ENCODE measurements at regions not wholly inside any gene's neighbourhood (a gene's known extent, or its start where the extent isn't known, plus 50 kb on each side); places are given as distances from the start of the nearest gene placed in this dataset.

DNA sequence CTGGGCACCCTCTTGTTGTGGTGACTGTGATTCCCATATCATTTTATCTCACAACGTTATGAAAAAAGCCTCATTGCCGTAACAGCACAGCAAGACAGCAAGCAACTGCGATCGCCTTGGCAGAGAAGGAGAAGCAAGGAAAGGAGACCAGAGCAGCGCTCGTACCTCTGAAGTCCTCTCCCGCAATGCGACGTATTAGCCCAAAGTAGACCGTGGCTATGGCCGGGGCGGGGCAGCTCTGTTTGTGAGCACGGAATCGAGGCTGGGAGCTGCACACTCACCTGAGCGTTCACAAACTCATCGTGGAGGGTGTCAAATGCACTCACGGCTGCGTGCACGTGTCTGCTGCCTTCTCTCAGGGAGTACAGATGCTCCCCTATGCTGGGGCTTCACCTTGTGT, 76.1 kb downstream of the YTHDF1 start:
- TF ChIP-seq POLR2A (IDR thresholded peaks at IDR 0.05) (no peak), CTCF (IDR thresholded peaks at IDR 0.05) (no peak)

Data from vagina (tissue), 2 donors.